Muscle of leg (tissue), 3 donors: ENCODE measurements at regions not wholly inside any gene's neighbourhood (a gene's known extent, or its start where the extent isn't known, plus 50 kb on each side); places are given as distances from the start of the nearest gene placed in this dataset.
"Not testable (repeated sequence)": the region's sequence is repeated elsewhere in the genome, so short reads cannot be mapped to it uniquely, and the experiment has no call there.

Experiments
- DNase-seq: peaks from one replicate; pipeline ENCODE4 v3.0.0; 2013
- H3K27ac ChIP-seq: one replicate; pipeline ENCODE4 v1.5.1; 2013; ENCODE audit warnings: mild to moderate bottlenecking, low read length, control low read depth
- H3K27me3 ChIP-seq: one replicate; pipeline ENCODE4 v1.6.1; 2013; ENCODE audit warnings: low read length; ENCODE audit not compliant: control insufficient read depth, insufficient read depth
- H3K36me3 ChIP-seq: one replicate; pipeline ENCODE4 v1.6.1; 2013; ENCODE audit warnings: low read length; ENCODE audit not compliant: control insufficient read depth, insufficient read depth
- H3K4me1 ChIP-seq: one replicate; pipeline ENCODE4 v1.6.1; 2013; ENCODE audit warnings: low read length; ENCODE audit not compliant: control insufficient read depth, insufficient read depth
- H3K4me3 ChIP-seq: one replicate; pipeline ENCODE4 v1.5.1; 2013; ENCODE audit warnings: low read length, control low read depth
- H3K9me3 ChIP-seq: replicated peaks from 2 replicates; pipeline ENCODE4 v1.6.1; 2013; ENCODE audit warnings: low read depth, low read length; ENCODE audit not compliant: control insufficient read depth
- WGBS: methylation state at CpG from one replicate; pipeline ENCODE4 v1.1.5; 2013; ENCODE audit warnings: missing lambda C conversion rate; ENCODE audit not compliant: insufficient coverage; 5-methylcytosine and 5-hydroxymethylcytosine counted together

DNA sequence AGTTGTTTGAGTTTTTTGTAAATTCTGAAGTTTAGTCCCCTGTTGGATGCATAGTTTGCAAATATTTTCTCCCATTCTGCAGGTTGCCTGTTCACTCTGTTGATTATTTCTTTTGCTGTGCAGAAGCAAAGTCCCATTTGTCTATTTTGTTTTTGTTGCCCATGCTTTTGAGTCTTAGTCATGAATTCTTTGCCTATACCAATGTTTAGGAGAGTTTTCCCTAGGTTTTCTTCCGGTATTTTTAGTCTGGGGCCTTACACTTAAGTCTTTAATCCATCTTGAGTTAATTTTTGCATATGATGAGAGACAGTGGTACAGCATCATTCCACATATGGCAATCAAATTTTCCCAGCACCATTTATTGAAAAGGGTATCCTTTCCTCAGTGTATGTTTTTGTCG, 405.8 kb upstream of the RPS6KA3 start:
- no CpG with 5 or more reads among the region's 2 CpGs for WGBS
- Histone ChIP-seq H3K9me3 (no peaks in the 10 kb centered on the region), H3K4me1 (no peaks in the 10 kb centered on the region), H3K27me3 (no peaks in the 10 kb centered on the region), H3K27ac (no peak overlapping the region), H3K4me3 (no peak overlapping the region), H3K36me3 (no peaks in the 10 kb centered on the region)
- DNase-seq: no peak

DNA sequence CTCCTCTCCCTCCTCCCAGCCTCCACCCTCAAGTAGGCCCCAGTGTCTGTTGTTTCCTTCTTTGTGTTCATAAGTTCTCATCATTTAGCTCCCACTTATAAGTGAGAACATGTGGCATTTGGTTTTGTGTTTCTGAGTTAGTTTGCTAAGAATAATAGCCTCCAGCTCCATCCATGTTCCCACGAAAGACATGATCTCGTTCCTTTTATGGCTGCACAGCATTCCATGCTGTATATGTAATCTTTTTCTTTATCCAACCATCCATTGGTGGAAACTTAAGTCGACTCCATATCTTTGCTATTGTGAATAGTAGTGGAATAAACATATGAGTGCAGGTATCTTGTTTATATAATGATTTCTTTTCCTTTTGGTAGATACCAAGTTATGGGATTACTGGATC, 405.0 kb upstream of the RPS6KA3 start:
- WGBS: no CpG with 5 or more reads among the region's 3 CpGs
- H3K27ac ChIP-seq, H3K4me3 ChIP-seq, H3K9me3 ChIP-seq, H3K27me3 ChIP-seq, DNase-seq, H3K36me3 ChIP-seq, H3K4me1 ChIP-seq: not testable (repeated sequence)

DNA sequence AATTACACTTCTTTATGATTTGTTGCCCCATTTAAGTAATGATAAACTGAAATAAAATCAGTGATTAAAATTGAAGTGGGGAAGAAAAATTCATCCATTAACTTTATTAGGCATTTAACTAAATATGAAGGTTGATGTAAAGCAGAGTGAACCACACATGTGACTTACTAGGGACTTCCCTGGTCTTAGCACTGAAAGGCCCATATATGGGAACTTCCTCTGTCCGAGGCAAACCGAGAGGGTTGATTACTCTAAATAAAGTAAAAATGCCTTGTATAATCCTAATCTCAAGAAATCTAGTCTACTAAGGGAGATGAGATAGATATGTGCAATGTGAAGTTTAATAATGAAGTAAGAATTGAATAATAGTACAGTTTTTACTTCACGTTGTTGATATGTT, 403.9 kb upstream of the RPS6KA3 start:
- no CpG with 5 or more reads among the region's 3 CpGs for WGBS
- no peak for DNase-seq

DNA sequence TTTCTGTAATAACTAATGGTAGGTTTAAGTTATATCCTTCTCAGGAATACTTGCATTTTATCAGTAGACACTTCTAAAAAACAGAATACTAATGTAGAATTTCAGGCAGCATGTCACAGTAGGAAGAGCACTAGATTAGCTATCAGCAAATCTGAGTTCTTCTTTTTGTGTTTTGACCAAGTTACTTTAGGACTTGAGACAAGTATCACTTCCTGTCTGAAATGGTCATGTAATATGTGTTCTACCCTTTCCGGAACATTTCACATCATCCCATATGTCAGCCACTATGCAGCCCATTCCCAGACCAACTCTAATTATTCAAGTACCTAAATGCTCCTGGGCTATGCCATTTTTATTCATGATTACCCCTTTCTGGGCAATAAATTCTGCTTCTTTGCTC, 401.8 kb upstream of the RPS6KA3 start:
- Histone ChIP-seq H3K36me3 (no peaks in the 10 kb centered on the region), H3K4me3 (no peak overlapping the region), H3K9me3 (no peaks in the 10 kb centered on the region), H3K27ac (no peak overlapping the region), H3K27me3 (peaks cover 2% of the 10 kb centered on the region), H3K4me1 (no peaks in the 10 kb centered on the region)
- no peak for DNase-seq
- no CpG with 5 or more reads among the region's 1 CpG for WGBS

More for the DNA sequence above, 403.9 kb upstream of the RPS6KA3 start:
- Histone ChIP-seq H3K27ac (no peak overlapping the region), H3K27me3 (peaks cover 2% of the 10 kb centered on the region), H3K4me1 (no peaks in the 10 kb centered on the region), H3K4me3 (no peak overlapping the region), H3K9me3 (no peaks in the 10 kb centered on the region), H3K36me3 (no peaks in the 10 kb centered on the region)

DNA sequence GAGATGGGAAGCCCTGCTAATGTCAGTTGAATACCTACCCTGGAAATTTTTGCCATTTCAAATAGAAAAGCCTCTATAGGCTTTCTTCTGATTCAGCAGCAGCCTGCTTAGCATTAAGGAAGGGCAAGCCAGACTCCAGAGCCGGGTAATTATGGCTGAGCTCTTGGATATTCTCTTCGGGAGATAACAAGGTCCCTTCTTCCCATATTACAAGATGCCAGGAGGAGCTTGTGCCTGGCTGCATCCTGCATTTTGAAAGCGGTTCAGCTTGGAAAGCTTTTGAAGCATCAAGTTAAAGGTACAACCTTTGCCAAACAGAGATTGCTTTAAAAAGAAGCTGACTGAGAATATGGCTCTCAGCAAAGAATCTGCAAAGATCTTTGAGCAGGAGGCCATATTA, 399.6 kb upstream of the RPS6KA3 start:
- Histone ChIP-seq H3K4me1 (no peaks in the 10 kb centered on the region), H3K4me3 (no peak overlapping the region), H3K36me3 (no peaks in the 10 kb centered on the region), H3K9me3 (no peaks in the 10 kb centered on the region), H3K27me3 (peaks cover 7% of the 10 kb centered on the region), H3K27ac (no peak overlapping the region)
- 54% methylated on average over 2 of the region's 3 CpGs for WGBS
- peak; percentile 8 for DNase-seq

DNA sequence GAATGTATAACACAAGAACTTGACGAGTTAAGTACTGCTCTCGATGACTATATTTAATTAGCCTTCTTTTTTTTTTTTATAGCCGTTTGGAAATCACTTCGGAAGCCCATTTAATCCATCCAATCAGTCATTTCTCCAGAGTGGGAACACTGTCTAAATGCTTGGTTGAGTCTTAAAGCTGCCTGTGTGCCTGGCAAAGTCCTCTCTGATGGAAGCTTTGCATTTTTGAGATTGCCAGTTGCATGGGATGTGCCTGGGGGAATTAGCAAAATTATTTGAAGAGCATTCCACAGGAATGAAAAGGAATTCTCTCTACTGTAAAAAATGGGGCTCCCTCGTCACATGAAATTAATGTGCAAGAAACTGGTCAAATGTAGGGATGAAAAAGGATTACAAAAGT, 398.8 kb upstream of the RPS6KA3 start:
- WGBS: no CpG with 5 or more reads among the region's 5 CpGs
- Histone ChIP-seq H3K4me3 (no peak overlapping the region), H3K9me3 (no peaks in the 10 kb centered on the region), H3K27me3 (peaks cover 8% of the 10 kb centered on the region), H3K36me3 (no peaks in the 10 kb centered on the region), H3K4me1 (no peaks in the 10 kb centered on the region), H3K27ac (no peak overlapping the region)
- no peak for DNase-seq

DNA sequence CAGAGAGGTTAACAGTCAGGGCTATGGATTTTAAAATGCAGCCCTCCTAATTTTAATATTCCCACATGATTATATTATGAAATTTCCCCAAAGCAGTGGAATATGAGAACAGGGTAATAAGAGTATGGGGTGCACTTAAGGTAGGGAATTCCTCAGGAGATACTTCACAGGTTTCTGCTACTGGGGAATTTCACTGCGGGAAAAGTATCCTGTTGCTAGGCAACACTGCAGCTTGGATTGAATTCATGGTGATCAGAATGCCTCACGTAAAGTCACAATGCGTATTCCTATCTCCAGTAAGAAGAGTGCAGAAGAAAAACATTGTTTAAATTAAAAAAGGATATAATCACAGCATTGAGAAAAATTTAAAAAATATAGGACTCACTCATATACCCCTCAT, 398.1 kb upstream of the RPS6KA3 start:
- Histone ChIP-seq H3K27me3 (peaks cover 8% of the 10 kb centered on the region), H3K9me3 (no peaks in the 10 kb centered on the region), H3K27ac (no peak overlapping the region), H3K4me3 (no peak overlapping the region), H3K4me1 (no peaks in the 10 kb centered on the region), H3K36me3 (no peaks in the 10 kb centered on the region)
- WGBS: 29% methylated on average over 1 of the region's 3 CpGs
- DNase-seq: no peak

DNA sequence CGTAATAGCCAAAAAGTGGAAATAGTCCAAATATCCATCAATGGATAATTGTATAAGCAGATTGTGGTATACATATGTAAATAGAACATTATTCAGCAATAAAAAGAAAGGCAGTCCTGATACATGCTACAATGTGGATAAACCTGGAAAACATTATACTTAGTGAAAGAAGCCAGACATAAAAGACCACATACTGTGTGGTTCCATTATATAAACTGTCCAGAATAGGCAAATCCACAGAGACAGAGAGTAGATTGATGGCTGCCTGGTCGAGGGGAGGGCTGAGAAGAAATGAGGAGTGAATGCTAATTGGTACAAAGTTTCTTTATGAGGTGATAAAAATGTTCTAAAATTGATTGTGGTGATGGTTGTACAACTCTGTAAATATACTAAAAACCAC, 397.4 kb upstream of the RPS6KA3 start:
- Histone ChIP-seq H3K27ac (no peak overlapping the region), H3K36me3 (no peaks in the 10 kb centered on the region), H3K4me3 (no peak overlapping the region), H3K9me3 (no peaks in the 10 kb centered on the region), H3K27me3 (peaks cover 8% of the 10 kb centered on the region), H3K4me1 (no peaks in the 10 kb centered on the region)
- DNase-seq: no peak
- WGBS: no CpG with 5 or more reads among the region's 2 CpGs

DNA sequence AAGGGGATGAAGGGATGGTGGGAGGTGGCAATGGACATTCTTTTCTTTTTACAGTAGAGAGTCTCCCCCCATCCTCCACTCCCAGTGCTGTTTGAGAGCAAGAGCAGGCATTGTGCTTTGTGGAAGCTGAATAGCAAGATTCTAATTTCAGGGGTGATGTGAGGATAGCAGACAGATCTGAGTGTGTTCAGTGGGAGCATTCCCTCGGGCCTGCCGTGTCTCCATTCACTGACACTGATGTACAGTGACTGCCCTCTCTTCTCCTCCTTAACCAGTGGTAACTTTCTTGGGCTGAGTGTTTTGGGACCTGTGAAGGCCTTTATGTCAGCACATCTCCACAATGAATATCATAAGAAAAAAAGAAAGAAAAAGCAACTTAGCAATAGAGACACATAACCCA, 396.6 kb upstream of the RPS6KA3 start:
- Histone ChIP-seq H3K36me3 (no peaks in the 10 kb centered on the region), H3K4me3 (no peak overlapping the region), H3K9me3 (no peaks in the 10 kb centered on the region), H3K4me1 (no peaks in the 10 kb centered on the region), H3K27me3 (peaks cover 8% of the 10 kb centered on the region), H3K27ac (no peak overlapping the region)
- DNase-seq: no peak
- WGBS: no CpG with 5 or more reads among the region's 2 CpGs

DNA sequence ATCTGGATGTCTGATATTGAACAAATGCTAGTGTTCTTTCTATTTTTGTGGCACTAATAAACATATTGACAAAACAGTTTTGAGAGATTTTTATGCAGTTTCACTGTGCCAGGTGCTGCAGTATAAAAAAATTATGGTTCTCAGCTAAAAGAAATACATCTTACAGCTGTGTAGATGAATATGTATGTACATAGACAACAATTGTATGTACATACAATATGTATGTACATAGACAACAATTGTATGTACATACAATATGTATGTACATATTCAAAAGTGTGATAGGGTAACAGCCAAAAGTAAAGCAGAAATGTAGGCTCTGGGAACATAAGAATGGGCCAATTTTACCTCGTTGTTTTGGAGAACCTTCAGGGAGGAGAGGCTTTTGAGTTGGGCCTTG, 390.0 kb upstream of the RPS6KA3 start:
- DNase-seq: no peak
- H3K9me3 ChIP-seq: no peaks in the 10 kb centered on the region
- peaks cover 2% of the 10 kb centered on the region for H3K27me3 ChIP-seq
- no peaks in the 10 kb centered on the region for H3K4me1 ChIP-seq
- H3K27ac ChIP-seq: no peak overlapping the region
- 47% methylated on average over 1 of the region's 1 CpG for WGBS
- H3K4me3 ChIP-seq: no peak overlapping the region
- H3K36me3 ChIP-seq: no peaks in the 10 kb centered on the region

DNA sequence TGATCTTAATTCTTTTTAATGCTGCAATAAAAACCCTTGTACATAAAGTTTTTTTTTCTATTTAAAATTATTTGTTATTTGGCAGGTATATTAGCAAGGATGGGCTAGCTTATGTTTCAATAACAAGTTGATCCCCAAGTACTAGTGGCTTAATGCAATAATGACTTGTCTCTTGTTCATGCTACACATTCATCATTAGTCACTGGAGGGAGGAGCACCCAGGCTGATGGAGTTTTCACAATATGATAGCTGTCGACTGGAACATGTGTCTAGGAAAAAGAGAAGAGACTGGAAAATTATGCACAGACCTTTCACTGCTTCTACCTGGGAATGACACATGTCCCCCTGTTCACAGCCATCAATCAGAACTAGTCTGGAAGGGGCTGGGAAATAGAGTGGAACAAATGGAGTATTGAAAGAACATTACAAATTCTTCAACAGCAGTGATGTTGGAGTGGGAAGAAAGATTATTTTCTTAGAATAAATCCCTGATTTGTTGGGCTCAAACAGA, 387.9 kb upstream of the RPS6KA3 start:
- H3K27me3 ChIP-seq: no peaks in the 10 kb centered on the region
- no peaks in the 10 kb centered on the region for H3K36me3 ChIP-seq
- no peaks in the 10 kb centered on the region for H3K9me3 ChIP-seq
- H3K4me1 ChIP-seq: no peaks in the 10 kb centered on the region
- WGBS: no CpG with 5 or more reads among the region's 1 CpG
- no peak for DNase-seq
- H3K27ac ChIP-seq: no peak overlapping the region
- H3K4me3 ChIP-seq: no peak overlapping the region
